ENCODE measurements at regions not wholly inside any gene's neighbourhood (a gene's known extent, or its start where the extent isn't known, plus 50 kb on each side); places are given as distances from the start of the nearest gene placed in this dataset.

- H3K4me3 Mint-ChIP-seq (ENCODE audit: unreplicated experiment): no peak overlapping the region
- no peaks in the 10 kb centered on the region for H3K9me3 Mint-ChIP-seq (ENCODE audit: unreplicated experiment)
- H3K36me3 Mint-ChIP-seq (ENCODE audit: unreplicated experiment): no peaks in the 10 kb centered on the region
- no peak for DNase-seq (ENCODE audit: extremely low spot score, unreplicated experiment)
- no peak for TF ChIP-seq CTCF (IDR thresholded peaks at IDR 0.05)
- H3K27me3 Mint-ChIP-seq (ENCODE audit: unreplicated experiment): no peaks in the 10 kb centered on the region
- peaks cover 2% of the 10 kb centered on the region for H3K4me1 Mint-ChIP-seq (ENCODE audit: unreplicated experiment)
- no peak overlapping the region for H3K27ac Mint-ChIP-seq (ENCODE audit: unreplicated experiment)
These were observed 873.7 kb downstream of the NXPH1 start for GRCh38 chr7:9307131-9307530.

GRCh38 chr7:9324513-9324912, 891.1 kb downstream of the NXPH1 start:
- Mint-ChIP-seq H3K27ac (ENCODE audit: unreplicated experiment) (no peak overlapping the region), H3K4me3 (ENCODE audit: unreplicated experiment) (no peak overlapping the region)

GRCh38 chr7:9328296-9328695, 894.9 kb downstream of the NXPH1 start:
- H3K4me3 Mint-ChIP-seq (ENCODE audit: unreplicated experiment): no peak overlapping the region
- TF ChIP-seq CTCF (IDR thresholded peaks at IDR 0.05): no peak
- DNase-seq (ENCODE audit: extremely low spot score, unreplicated experiment): no peak
- no peaks in the 10 kb centered on the region for H3K36me3 Mint-ChIP-seq (ENCODE audit: unreplicated experiment)
- H3K4me1 Mint-ChIP-seq (ENCODE audit: unreplicated experiment): no peaks in the 10 kb centered on the region
- no peaks in the 10 kb centered on the region for H3K27me3 Mint-ChIP-seq (ENCODE audit: unreplicated experiment)
- H3K27ac Mint-ChIP-seq (ENCODE audit: unreplicated experiment): no peak overlapping the region
- no peaks in the 10 kb centered on the region for H3K9me3 Mint-ChIP-seq (ENCODE audit: unreplicated experiment)

More at GRCh38 chr7:9324513-9324912, 891.1 kb downstream of the NXPH1 start:
- Mint-ChIP-seq H3K36me3 (ENCODE audit: unreplicated experiment) (no peaks in the 10 kb centered on the region), H3K4me1 (ENCODE audit: unreplicated experiment) (no peaks in the 10 kb centered on the region), H3K27me3 (ENCODE audit: unreplicated experiment) (no peaks in the 10 kb centered on the region), H3K9me3 (ENCODE audit: unreplicated experiment) (peaks cover 5% of the 10 kb centered on the region)
- no peak for TF ChIP-seq CTCF (IDR thresholded peaks at IDR 0.05)
- no peak for DNase-seq (ENCODE audit: extremely low spot score, unreplicated experiment)

DNA sequence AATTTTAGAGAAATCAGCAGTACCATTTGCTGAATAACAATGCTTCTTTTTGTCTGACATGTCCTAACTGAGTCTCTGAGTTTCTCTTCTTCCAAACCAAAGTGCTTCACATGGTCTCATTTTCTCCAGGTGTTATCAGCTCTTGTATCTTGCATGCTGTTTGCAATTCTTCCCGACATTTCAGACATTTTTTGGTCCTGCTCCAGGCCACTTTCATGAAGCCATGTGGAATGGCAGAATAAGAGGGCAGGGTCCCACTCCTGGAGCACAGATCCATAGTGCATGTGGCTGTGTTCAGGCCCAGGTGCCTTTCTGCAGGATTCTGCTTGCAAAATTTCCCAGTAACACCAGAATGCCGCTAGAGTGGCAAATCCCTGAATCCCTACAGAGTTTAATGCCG, 916.2 kb downstream of the NXPH1 start:
- H3K9me3 Mint-ChIP-seq (ENCODE audit: unreplicated experiment): peaks cover 5% of the 10 kb centered on the region
- H3K4me1 Mint-ChIP-seq (ENCODE audit: unreplicated experiment): peaks cover 2% of the 10 kb centered on the region
- DNase-seq (ENCODE audit: extremely low spot score, unreplicated experiment): no peak
- H3K4me3 Mint-ChIP-seq (ENCODE audit: unreplicated experiment): no peak overlapping the region
- no peak for TF ChIP-seq CTCF (IDR thresholded peaks at IDR 0.05)
- no peaks in the 10 kb centered on the region for H3K27me3 Mint-ChIP-seq (ENCODE audit: unreplicated experiment)
- H3K36me3 Mint-ChIP-seq (ENCODE audit: unreplicated experiment): no peaks in the 10 kb centered on the region
- H3K27ac Mint-ChIP-seq (ENCODE audit: unreplicated experiment): no peak overlapping the region

GRCh38 chr7:9391221-9391620, 957.8 kb downstream of the NXPH1 start:
- Mint-ChIP-seq H3K27me3 (ENCODE audit: unreplicated experiment) (no peaks in the 10 kb centered on the region), H3K4me1 (ENCODE audit: unreplicated experiment) (peaks cover 8% of the 10 kb centered on the region)
- DNase-seq (ENCODE audit: extremely low spot score, unreplicated experiment): no peak

More at GRCh38 chr7:9391221-9391620, 957.8 kb downstream of the NXPH1 start:
- Mint-ChIP-seq H3K9me3 (ENCODE audit: unreplicated experiment) (peaks cover 19% of the 10 kb centered on the region), H3K27ac (ENCODE audit: unreplicated experiment) (no peak overlapping the region), H3K4me3 (ENCODE audit: unreplicated experiment) (no peak overlapping the region), H3K36me3 (ENCODE audit: unreplicated experiment) (peaks cover 3% of the 10 kb centered on the region)
- no peak for TF ChIP-seq CTCF (IDR thresholded peaks at IDR 0.05)
